GM23338 (cell line): ENCODE measurements at regions not wholly inside any gene's neighbourhood (a gene's known extent, or its start where the extent isn't known, plus 50 kb on each side); places are given as distances from the start of the nearest gene placed in this dataset.
"Not testable (repeated sequence)": the region's sequence is repeated elsewhere in the genome, so short reads cannot be mapped to it uniquely, and the experiment has no call there.

Source experiments
- CREB1 ChIP-seq: fragments of 250-450 bp; sonication (Bioruptor Pico); IDR thresholded peaks from 2 replicates; pipeline ENCODE4 v1.5.0; 2020; ENCODE audit warnings: low read depth, mild to moderate bottlenecking, moderate library complexity
- CTCF ChIP-seq, 2 experiments: fragments of 200-600 bp in 1 of 2; sonication (generic) in 1 of 2; conservative IDR thresholded peaks; 2 replicates each; pipeline versions ENCODE4 v1.5.1 to v1.6.1; 2016 to 2017; ENCODE audit warnings: antibody characterized with exemption in 2 of 2, low read depth in 2 of 2, mild to moderate bottlenecking in 2 of 2, moderate library complexity in 1 of 2
- EZH2 ChIP-seq: fragments of 200-600 bp; sonication (generic); IDR thresholded peaks from one replicate; pipeline ENCODE4 v1.8.0; 2017; ENCODE audit warnings: antibody characterized with exemption, mild to moderate bottlenecking, low read depth; ENCODE audit not compliant: unreplicated experiment
- EZH2phosphoT487 ChIP-seq: fragments of 200-600 bp; sonication (generic); IDR thresholded peaks from one replicate; pipeline ENCODE4 v1.8.1; 2018; ENCODE audit warnings: antibody characterized with exemption; ENCODE audit not compliant: unreplicated experiment
- JUNB ChIP-seq: IDR thresholded peaks from one replicate; pipeline ENCODE4 v1.6.1; 2016; ENCODE audit warnings: antibody characterized with exemption; ENCODE audit not compliant: unreplicated experiment
- NANOG ChIP-seq: IDR thresholded peaks from 2 replicates; pipeline ENCODE4 v1.6.1; 2016; ENCODE audit warnings: antibody characterized with exemption, borderline replicate concordance
- POLR2AphosphoS5 ChIP-seq: IDR thresholded peaks from 2 replicates; pipeline ENCODE4 v1.6.1; 2016; ENCODE audit warnings: antibody characterized with exemption, low read depth
- REST ChIP-seq: IDR thresholded peaks from one replicate; pipeline ENCODE4 v1.6.1; 2018; ENCODE audit warnings: antibody characterized with exemption; ENCODE audit not compliant: unreplicated experiment
- STAT1 ChIP-seq: IDR thresholded peaks from one replicate; pipeline ENCODE4 v1.6.1; 2016; ENCODE audit warnings: antibody characterized with exemption; ENCODE audit not compliant: unreplicated experiment
- ZNF114 ChIP-seq: fragments of 250-450 bp; sonication (Bioruptor Pico); IDR thresholded peaks from 2 replicates; pipeline ENCODE4 v1.5.0; 2020; ENCODE audit warnings: mild to moderate bottlenecking, moderate library complexity
- ZNF331 ChIP-seq: fragments of 250-450 bp; sonication (Bioruptor Pico); IDR thresholded peaks from 2 replicates; pipeline ENCODE4 v1.5.0; 2020; ENCODE audit warnings: low read depth, mild to moderate bottlenecking, moderate library complexity
- ZNF462 ChIP-seq: fragments of 250-450 bp; sonication (Bioruptor Pico); IDR thresholded peaks from 2 replicates; pipeline ENCODE4 v1.5.0; 2020; ENCODE audit warnings: mild to moderate bottlenecking, moderate library complexity
- TF ChIP-seq, protein P1 (sequence below): IDR thresholded peaks from 2 replicates; pipeline ENCODE4 v1.6.1; 2016; ENCODE audit warnings: antibody characterized with exemption

DNA sequence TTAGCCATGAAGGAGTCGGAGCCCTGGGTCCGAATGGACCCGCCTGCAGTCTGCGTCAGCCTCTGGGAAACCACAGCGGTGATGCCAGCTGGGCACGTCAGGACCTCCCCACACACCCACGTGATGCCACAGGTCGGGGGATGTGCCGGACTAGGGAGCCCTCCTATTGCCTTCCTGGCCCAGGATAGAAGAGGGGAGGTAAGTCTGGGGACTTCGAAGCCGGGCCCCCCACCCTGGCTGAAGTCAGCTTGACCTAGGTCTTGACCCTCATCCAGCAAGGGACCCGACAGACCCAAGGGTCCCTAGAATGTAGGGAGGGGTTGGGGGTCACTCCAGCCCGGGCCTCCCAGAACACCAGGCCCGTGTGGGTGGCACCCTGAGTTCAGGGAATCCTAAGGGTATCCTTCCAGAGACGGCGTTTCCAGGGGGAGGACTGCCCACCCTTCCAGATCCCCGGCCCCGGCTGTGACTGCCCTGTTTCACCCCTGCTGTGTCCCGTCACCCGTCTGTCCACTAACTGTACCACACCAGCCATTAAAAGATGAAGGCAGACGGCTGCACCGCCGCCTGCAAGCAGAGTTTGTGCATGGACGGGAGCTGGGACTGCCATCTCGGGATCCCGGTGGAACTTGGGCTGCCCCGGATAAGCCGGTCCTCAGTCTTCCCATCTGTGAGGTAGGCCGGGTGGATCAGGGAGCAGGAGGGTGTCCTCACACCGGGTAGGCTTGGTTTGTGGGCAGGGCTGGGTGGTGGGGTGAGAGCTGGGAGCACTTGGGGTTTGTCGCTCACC lies 435.3 kb upstream of the ZNF722 start:
- not testable (repeated sequence) for TF ChIP-seq CTCF (conservative IDR thresholded peaks at IDR 0.05; ENCODE audit: low read depth in 2 of 2); JUNB; POLR2AphosphoS5; ZNF114 (CRISPR knock-in tag); REST; EZH2; EZH2phosphoT487; CREB1 (CRISPR knock-in tag); STAT1; ZNF331 (CRISPR knock-in tag); ZNF462 (CRISPR knock-in tag); NANOG
- TF ChIP-seq, protein P1, sequence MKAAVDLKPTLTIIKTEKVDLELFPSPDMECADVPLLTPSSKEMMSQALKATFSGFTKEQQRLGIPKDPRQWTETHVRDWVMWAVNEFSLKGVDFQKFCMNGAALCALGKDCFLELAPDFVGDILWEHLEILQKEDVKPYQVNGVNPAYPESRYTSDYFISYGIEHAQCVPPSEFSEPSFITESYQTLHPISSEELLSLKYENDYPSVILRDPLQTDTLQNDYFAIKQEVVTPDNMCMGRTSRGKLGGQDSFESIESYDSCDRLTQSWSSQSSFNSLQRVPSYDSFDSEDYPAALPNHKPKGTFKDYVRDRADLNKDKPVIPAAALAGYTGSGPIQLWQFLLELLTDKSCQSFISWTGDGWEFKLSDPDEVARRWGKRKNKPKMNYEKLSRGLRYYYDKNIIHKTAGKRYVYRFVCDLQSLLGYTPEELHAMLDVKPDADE = not testable (repeated sequence)
